MM.1S (cell line): ENCODE measurements at regions not wholly inside any gene's neighbourhood (a gene's known extent, or its start where the extent isn't known, plus 50 kb on each side); places are given as distances from the start of the nearest gene placed in this dataset.

Experiments used
- CTCF ChIP-seq: fragments of 300-600 bp; sonication (generic); IDR thresholded peaks from 2 replicates; pipeline ENCODE4 v1.5.1; 2016; ENCODE audit warnings: antibody characterized with exemption, low read length, mixed read lengths
- EZH2 ChIP-seq: fragments of 300-600 bp; sonication (generic); optimal IDR thresholded peaks from 2 replicates; pipeline ENCODE3; 2017; ENCODE audit warnings: low read depth, mild to moderate bottlenecking, antibody characterized with exemption, low read length, mixed read lengths
- EZH2phosphoT487 ChIP-seq: fragments of 300-600 bp; sonication (generic); IDR thresholded peaks from 2 replicates; pipeline ENCODE4 v1.6.1; 2018; ENCODE audit warnings: antibody characterized with exemption, low read length

DNA sequence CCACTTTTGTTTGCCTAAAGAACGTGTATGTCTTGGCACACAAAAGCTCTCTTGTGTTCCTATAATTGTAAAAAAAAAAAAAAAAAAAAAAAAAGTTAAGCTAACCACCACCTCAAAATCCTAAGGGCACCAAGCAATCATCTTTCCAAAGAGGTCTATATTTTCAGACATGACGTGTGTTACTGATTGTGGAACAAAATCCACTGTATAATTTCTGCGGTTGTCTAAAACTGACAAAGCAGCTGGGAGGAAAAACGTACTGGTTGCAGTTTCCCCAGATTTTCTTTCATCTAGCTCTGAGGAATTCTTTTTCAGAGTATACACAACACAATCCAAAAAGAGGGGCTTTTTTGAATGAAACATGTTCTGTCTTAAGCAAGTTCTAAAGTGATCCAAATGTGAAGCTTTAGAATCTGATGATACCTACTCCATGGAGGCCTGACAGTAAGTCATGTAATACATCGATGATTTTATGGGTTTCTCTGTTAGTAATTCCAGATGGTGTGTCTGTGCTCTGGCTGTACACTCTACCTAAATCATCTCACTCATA is 375.6 kb upstream of the NUDT12 start:
- TF ChIP-seq CTCF, result no peak
- TF ChIP-seq EZH2, result no peak
- no peak for TF ChIP-seq EZH2phosphoT487
